GM21529 (cell line): ENCODE measurements at regions not wholly inside any gene's neighbourhood (a gene's known extent, or its start where the extent isn't known, plus 50 kb on each side); places are given as distances from the start of the nearest gene placed in this dataset.

Experiments used
- ATAC-seq: cut with Tn5 transposase; IDR thresholded peaks from one replicate; pipeline ENCODE4 v1.9.1; 2021; ENCODE audit not compliant: unreplicated experiment

DNA sequence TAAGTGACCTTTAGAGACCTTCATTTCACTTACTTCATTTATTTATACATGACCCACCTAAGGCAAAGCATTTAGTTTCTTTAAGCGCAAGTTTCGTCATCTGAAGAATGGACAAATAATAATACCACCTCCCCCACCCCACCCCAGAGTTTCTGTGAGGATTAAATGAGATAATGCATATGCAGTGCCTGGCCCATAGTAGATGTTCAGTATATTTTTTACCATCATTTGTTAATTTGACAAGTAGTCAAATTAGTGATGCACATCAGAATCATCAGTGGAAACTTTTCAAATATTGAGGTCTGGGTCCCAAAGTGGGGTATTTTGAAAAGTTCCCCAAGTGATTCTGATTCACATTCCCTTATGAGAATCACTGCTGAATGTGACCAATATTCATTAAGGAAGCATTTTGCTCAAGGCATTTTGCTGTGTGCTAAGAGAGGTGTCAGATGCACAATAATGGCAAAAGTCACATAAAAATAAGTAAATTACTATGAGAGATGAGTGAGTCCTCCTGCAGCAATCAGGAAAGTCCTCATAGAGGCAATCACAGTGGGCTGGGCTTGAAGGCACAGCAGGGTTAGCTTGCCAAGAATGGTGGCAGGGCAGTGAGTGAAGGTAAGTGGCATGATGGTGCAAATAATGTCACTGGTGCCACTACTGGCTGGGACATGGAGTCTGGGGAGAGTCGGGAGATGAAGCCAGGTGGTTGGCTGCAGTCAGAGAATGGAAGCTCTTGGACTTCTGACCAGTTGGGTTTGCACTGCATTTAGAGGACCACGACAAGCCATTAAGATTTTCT lies 244.1 kb downstream of the PTEN start:
- ATAC-seq: no peak

DNA sequence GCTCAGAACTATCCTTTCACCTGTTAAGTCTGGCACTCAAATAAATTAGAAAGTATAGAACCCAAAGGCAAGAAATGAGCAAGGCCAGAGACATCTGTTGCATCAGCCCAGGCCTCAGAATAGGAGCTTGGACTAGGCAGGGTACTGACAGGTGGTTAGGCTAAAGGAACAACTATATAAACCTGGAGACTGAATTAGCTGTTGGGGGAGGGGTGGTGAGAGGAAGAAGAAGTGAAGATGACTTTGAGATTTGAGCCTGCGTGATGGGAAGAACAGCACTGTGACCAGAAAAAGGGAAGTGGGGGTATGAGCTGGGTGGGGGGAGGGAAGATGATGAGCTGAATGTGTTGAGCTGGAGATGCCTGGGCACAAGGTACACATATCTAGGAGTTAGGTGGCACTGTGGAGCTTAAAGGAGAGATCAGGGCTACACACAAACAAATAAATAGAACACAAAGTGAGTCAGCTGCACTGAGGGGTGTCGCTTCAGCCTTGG lies 244.7 kb downstream of the PTEN start:
- ATAC-seq: peak; percentile 45

DNA sequence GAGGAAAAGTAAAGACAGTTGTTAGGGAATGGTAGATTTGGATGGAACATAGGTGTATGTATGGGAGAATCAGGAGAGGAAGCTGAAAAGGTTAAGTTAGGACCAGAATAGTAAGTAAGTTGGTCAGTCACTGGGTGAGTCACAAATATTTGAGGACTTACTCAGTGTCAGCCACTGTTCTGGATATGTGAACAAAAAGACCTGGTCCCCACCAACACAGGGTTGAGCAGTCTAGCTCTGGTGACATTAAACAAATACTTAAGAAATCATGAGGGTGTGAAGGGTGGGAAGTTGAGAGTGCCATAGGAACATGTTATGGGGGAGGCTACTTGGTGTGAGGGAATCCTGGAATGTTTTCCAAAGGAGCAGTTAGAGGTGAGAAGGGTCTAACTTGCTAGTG lies 246.9 kb downstream of the PTEN start:
- no peak for ATAC-seq

- no peak for ATAC-seq
Observed at GRCh38 chr10:88110822-88111221, 247.4 kb downstream of the PTEN start.

GRCh38 chr10:88111294-88111693 lies 247.9 kb downstream of the PTEN start:
- no peak for ATAC-seq

DNA sequence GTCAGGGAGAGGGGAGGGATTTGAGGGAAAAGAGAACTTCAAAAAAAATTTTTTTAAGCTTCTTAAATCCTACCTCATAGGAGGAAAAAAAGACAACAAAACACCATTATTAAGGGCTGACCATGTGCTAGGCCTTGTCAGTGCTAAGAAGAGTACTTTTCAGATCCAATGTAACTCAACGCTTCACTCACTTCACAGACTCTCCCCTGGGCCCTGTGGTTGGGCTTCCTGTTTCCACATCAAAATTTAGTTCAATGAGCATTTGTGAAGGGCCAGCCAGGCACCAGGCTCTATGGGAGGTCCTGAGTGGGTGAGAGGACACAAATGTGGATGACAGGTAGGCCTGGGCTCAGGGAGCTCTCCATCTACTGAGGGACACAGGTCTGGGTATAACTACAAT lies 249.8 kb downstream of the PTEN start:
- ATAC-seq: peak; percentile 33

DNA sequence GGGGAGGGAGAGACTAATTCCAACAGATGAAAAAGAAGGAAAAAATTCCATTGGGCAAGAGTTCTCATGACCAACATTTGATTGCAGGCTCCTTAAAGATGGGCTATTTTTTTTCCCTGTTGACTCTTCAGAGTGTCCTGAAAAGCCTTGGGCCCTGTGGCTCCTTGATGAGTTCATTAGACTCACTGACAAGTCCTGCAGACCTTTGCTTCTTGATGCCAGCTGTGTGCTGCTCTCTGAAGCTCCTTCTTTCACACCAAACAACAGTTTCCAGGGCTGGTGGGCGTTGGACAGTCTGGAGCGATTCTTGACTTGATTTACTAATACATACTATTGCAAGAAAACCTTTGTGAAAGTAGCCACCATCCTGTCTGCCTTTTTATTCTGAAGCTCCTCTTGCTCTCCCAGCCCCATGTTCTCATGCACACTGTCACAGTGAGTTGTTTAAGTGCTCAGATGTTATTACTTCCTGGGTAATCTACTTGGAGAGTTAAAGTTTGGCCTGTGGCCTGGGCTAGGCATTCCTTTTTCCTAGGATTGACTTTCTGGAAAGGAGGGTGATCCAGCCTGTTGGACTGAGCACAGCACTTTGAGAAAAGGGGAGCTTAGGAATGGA lies 250.3 kb downstream of the PTEN start:
- no peak for ATAC-seq

DNA sequence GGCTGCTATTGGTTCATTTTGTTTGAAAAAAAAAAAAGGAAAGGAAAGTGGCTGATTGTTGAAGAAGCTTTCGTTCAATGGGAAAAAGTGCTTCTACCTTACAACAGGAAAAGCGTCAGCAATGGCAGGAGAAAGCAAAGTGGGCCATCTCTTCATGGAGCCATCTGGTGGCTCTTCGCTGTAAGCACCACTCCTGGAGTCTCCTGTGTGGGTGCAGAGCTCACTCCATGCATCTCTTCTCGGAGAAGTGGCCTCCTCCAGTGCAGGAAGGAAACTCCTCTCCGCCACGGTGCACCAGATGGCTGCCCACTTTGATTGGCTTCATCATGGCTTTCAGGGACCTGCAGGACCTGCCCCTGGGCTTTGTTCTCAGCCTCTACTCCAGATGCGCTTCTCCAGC lies 250.9 kb downstream of the PTEN start:
- peak; percentile 39 for ATAC-seq

- ATAC-seq: no peak
Observed at GRCh38 chr10:88115407-88115806, 252.0 kb downstream of the PTEN start.

- ATAC-seq: no peak
Observed at GRCh38 chr10:88115968-88116367, 252.5 kb downstream of the PTEN start.

DNA sequence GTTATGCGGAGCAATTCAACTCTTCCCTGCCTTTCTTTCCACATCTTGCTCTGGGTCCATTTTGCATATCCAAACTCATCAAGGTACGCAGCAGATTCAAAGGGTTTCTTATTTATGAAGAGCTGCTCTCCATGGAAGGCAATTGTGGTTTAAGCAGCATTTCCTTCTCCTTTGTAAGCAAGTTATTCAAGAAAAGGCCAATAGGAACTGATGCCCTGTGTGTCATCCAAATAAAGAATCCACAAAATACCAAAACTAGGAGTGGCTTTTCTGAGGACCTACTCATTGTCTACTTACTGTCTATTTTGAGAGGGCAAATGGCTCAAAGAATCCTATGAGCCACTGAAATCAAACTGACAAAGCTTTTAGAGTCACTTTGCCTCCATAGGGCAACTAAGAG lies 253.1 kb downstream of the PTEN start:
- ATAC-seq: no peak

GRCh38 chr10:88116971-88117626 lies 253.7 kb downstream of the PTEN start:
- peak; percentile 23 for ATAC-seq

DNA sequence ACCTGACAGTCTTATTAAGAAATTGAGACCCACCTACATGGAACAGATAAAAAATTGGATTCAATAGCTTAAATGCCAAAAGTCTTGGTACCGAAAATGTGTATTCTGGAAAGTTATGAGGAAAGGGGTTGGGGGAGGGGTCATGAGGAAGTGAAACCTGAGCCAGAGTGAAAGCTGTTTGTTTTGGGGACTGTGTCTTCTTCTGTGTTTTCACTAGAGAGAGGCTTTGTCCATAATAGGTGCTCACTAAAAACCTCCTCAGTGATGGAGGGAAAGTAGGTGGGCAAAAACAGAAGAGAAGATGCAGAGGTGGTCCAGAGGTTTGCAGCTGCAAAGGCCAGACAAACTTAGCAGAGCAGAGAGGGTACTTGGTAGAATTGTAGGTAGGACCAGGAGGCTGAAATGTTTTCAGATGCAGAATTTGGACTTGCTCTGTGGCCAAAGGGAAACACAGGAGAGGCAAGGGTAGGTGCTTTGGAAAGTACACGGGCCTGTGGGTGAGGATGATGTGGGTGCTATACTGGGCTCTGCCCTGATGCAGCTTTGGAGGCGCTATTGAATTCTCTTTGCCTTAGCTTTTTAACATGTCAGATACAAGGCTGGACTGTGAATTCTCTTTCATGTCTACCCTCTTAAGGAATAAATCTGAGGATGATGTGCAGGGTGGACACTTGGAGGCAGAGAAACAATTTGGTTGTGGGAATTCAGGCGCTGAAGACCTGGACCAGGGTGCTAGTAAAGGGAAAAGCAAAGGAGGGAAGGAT lies 254.6 kb downstream of the PTEN start:
- no peak for ATAC-seq

DNA sequence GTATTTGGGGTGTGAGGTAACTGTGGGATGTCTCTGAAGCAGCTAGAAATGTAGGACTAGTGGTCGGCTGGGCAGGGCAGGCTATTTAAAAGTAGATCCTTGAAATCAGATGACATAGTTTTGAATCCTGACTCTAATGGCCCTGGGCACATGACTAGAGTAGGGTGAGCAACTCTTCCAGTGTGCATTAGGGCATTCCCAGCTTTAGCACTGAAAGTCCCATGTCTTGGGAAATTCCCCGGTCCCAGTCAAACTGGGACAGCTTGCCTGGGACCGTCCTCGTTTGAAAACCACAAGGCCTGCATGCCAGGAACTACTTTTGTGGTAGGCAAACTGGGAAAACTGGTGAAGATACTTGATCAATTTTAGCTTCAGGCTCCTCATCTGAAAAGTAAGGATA lies 255.3 kb downstream of the PTEN start:
- ATAC-seq: no peak

DNA sequence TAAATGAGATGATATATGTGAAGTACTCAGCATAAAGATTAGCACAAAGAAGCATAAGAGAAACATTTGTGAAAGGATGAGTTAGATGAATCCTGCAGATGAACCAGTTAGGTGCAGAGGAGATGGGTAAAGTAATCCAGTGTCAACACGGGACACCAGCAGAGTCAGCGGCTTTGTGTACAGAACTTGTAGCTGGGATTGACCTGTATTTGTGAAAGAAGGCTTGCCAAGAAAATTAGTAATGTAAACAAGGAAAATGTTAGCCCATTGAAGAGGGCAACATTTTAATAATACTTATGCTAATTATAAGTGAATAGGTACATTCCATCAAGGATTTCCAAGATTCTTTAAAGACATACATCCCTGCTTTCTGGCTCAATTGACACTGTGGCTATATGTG lies 255.7 kb downstream of the PTEN start:
- no peak for ATAC-seq

DNA sequence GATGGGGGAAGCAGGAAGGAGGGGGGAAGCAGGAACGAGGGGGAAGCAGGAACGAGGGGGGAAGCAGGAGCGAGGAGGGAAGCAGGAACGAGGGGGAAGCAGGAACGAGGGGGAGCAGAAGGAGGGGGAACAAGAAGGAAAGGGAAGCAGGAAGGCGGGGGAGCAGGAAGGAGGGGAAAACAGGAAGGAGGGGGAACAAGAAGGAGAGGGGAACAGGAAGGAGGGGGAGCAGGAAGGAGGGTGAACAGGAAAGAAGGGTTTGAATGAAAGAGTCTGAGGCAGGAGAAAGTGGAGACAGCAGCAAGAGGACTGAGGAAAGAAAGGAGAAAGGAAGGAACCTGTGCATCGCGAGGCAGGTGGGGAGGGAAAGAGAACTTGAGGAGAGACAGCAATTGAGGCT lies 256.6 kb downstream of the PTEN start:
- ATAC-seq: no peak

DNA sequence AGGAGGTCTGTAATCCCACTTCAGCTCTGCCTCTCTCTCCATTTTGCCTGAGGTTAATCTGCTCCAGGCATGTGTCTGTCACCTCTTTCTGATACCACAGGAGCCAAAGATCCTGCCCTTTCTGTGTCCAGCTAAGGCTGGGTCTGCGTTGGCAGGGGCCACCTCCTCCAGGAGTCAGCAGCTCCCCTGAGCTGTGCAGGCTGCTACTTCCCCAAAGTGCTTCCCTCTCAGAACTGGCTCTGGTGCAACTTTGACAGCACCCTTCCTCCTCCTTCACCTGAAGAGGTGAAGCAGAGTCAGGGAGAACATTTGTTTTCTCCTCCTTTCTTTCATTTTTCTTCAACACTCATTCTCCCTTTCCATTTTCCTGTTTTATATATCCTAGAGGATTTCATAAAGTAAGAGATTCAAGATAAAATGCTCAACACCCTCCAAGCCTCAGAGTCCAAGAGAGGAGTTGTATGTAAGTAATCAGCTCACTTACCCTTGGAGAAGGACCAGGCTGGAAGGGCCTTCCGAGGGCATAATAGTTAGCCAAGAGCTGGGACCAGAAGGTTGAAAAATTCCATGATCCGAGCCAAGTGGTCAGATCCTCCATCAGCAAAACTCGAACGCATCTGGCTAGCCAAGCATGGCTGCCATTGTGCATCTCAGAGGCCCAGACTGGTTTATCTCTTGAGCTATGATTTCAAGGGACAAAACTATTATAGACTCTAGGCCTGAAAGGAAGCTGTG lies 257.3 kb downstream of the PTEN start:
- ATAC-seq: no peak

DNA sequence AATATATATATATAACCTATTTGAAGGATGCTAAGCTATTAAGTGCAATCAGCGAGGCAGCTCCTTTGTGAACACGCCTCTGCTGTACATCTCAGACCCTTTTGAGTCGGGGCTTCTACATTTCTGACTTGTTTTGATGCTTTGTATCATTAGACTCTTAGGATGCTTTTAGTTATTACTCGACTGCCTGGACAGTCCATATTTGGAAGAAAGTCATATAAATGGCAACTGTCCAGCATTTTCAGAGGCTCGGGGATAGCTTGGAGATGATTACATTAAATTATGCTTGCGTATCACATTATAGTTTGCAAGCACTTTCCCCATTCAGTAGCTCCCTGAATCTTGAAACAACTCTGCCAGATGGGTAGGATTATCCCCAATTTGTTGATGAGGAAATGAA lies 257.9 kb downstream of the PTEN start:
- ATAC-seq: no peak

- ATAC-seq: no peak
Observed at GRCh38 chr10:88122145-88122544, 258.7 kb downstream of the PTEN start.

- ATAC-seq: no peak
Observed at GRCh38 chr10:88122576-88122975, 259.2 kb downstream of the PTEN start.

- ATAC-seq: no peak
Observed at GRCh38 chr10:88125766-88126165, 262.3 kb downstream of the PTEN start.
